ENCODE measurements at regions not wholly inside any gene's neighbourhood (a gene's known extent, or its start where the extent isn't known, plus 50 kb on each side); places are given as distances from the start of the nearest gene placed in this dataset.

DNA sequence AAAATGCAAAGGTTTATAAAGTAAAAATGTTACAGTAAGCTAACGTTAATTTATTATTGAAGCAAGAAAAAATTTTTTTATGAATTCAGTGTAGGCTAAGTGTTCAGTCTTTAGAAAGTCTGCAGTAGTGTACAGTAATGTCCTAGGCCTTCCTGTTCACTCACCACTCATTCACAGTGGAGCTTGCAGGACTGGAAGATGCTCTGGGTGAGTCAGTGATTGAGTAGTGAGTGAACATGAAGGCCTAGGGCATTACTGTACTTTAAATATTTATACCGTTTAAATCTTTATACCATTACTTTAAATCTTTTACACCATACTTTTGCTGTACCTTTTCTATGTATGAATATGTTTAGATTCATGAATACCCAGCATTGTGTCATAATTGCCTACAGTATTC is 120.3 kb upstream of the SLC38A4 start:
- Histone ChIP-seq H3K36me3 (ENCODE audit: control insufficient read depth, insufficient read depth, low read length) (no peaks in the 10 kb centered on the region), H3K4me3 (replicated peaks; ENCODE audit: low read depth, low read length) (no peak overlapping the region), H3K27me3 (replicated peaks; ENCODE audit: control insufficient read depth, insufficient read depth, low read length) (no peaks in the 10 kb centered on the region; the same call in 1 of the 2 replicates)
- TF ChIP-seq, protein P1, sequence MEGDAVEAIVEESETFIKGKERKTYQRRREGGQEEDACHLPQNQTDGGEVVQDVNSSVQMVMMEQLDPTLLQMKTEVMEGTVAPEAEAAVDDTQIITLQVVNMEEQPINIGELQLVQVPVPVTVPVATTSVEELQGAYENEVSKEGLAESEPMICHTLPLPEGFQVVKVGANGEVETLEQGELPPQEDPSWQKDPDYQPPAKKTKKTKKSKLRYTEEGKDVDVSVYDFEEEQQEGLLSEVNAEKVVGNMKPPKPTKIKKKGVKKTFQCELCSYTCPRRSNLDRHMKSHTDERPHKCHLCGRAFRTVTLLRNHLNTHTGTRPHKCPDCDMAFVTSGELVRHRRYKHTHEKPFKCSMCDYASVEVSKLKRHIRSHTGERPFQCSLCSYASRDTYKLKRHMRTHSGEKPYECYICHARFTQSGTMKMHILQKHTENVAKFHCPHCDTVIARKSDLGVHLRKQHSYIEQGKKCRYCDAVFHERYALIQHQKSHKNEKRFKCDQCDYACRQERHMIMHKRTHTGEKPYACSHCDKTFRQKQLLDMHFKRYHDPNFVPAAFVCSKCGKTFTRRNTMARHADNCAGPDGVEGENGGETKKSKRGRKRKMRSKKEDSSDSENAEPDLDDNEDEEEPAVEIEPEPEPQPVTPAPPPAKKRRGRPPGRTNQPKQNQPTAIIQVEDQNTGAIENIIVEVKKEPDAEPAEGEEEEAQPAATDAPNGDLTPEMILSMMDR (IDR thresholded peaks at IDR 0.05; ENCODE audit: insufficient read depth, low read length, poor library complexity, severe bottlenecking): no peak
- DNase-seq (ENCODE audit: extremely low read depth, insufficient read length): no peak

DNA sequence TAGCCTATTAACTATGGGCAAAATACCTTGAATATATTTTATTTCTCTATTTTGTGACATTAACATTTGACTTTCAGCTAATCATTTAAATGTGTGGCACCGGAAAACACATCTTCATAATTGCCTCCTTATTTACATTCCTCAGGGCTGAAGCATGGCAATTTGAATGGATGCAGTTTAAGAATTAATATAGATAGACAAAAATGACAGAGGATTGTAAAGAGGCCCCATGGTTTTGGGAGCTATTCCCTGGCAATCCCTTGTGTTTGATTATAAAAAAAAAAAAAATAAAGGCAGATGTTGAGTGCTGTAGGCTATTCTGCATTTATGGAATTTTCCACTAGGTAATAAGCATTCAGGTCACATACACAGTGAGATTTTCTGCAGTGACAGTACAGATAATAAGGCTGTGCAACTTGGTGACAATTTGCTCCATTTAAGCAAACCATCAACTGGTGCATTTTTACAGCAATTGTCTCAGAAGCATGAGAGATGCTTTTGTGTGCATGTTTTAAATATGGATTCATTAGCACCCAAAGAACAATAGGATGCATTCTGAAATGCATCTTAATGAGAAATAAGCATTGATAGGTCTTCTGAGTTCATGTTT is 123.2 kb upstream of the SLC38A4 start:
- Histone ChIP-seq H3K36me3 (ENCODE audit: control insufficient read depth, insufficient read depth, low read length) (no peaks in the 10 kb centered on the region), H3K27me3 (replicated peaks; ENCODE audit: control insufficient read depth, insufficient read depth, low read length) (no peaks in the 10 kb centered on the region; the same call in 1 of the 2 replicates), H3K4me3 (replicated peaks; ENCODE audit: low read depth, low read length) (no peak overlapping the region)
- TF ChIP-seq, protein P1 (IDR thresholded peaks at IDR 0.05; ENCODE audit: insufficient read depth, low read length, poor library complexity, severe bottlenecking): no peak
- no peak for DNase-seq (ENCODE audit: extremely low read depth, insufficient read length)

DNA sequence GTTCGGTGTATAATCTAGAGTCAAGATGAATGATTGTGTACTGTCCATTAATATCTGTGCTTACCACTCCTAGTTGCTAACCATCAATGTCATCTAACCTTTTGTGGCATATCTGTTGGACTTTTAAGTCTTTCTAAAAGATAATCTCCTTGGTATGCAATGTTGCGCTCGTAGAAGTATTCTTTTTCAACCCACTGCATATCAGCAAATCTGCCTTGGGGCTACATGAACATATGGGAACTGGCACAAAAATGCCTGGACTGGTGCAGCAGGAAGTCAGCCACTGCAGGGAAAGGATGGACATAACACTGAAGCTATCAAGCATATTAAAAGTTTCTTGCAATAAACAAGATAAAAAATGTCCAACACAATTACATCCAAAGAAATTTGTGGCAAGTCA is 124.3 kb upstream of the SLC38A4 start:
- TF ChIP-seq, protein P1 (IDR thresholded peaks at IDR 0.05; ENCODE audit: insufficient read depth, low read length, poor library complexity, severe bottlenecking): no peak
- DNase-seq (ENCODE audit: extremely low read depth, insufficient read length): no peak
- no peaks in the 10 kb centered on the region; the same call in 1 of the 2 replicates for H3K27me3 ChIP-seq (replicated peaks; ENCODE audit: control insufficient read depth, insufficient read depth, low read length)
- no peak overlapping the region for H3K4me3 ChIP-seq (replicated peaks; ENCODE audit: low read depth, low read length)
- no peaks in the 10 kb centered on the region for H3K36me3 ChIP-seq (ENCODE audit: control insufficient read depth, insufficient read depth, low read length)

DNA sequence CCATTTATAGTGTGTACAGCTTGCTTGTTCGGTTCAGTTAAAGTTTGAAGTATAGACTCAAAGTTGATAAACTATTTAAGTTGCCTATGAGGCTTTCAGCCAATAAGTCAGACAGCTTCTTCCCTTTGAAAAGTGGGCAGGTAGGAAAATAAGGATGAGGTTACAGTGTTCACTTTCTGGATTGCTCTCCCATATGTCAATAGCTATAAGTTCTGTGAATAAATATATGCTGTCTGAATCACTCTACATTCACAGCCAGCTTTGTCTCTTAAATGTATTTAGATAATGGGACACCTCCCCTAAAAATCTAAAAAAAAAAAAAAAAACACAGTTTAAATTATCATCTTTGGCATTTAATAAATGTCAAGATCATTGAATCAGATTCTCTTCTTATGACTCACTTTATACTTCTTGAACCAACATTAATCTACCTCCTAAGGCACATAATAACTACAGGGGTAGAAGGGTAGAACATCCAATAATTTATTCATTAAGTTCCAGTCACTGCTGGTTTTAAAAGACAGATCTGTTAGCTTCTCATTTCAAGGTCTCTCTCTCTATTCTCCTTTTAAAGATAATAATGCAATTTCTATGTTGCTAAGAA is 126.4 kb upstream of the PCED1B start:
- Histone ChIP-seq H3K4me3 (replicated peaks; ENCODE audit: low read depth, low read length) (no peak overlapping the region), H3K36me3 (ENCODE audit: control insufficient read depth, insufficient read depth, low read length) (no peaks in the 10 kb centered on the region), H3K27me3 (replicated peaks; ENCODE audit: control insufficient read depth, insufficient read depth, low read length) (no peaks in the 10 kb centered on the region; the same call in 1 of the 2 replicates)
- DNase-seq (ENCODE audit: extremely low read depth, insufficient read length): no peak
- TF ChIP-seq, protein P1 (IDR thresholded peaks at IDR 0.05; ENCODE audit: insufficient read depth, low read length, poor library complexity, severe bottlenecking): no peak

DNA sequence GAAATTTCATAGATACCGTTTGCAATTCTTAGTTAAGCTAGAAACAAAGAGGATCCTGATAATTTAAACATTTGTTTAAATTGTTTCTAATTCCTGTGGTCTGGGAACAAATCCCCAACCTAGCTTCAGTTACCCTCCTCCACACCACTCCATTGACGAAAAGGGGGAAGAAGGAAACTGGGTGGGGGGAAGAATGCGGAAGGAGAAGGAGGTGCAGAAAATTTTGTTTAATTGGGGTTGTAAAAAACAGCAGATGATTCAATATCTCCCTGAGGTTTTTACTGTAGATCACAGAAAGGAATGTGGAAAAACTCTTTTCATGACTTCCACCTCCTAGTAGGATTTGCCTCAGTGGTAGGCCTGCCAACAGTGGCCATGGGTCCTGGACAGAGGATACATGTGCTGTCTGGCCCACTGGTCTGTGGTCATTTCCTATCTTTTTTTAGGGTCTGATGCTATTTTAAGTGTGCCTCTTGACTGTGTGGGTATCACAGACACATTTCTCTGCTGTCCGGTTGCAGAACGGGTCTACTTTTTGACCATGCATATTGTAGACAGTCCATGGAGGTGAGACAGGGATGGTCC is 122.9 kb upstream of the PCED1B start:
- TF ChIP-seq, protein P1 (IDR thresholded peaks at IDR 0.05; ENCODE audit: insufficient read depth, low read length, poor library complexity, severe bottlenecking): no peak
- Histone ChIP-seq H3K36me3 (ENCODE audit: control insufficient read depth, insufficient read depth, low read length) (no peaks in the 10 kb centered on the region), H3K4me3 (replicated peaks; ENCODE audit: low read depth, low read length) (no peak overlapping the region), H3K27me3 (replicated peaks; ENCODE audit: control insufficient read depth, insufficient read depth, low read length) (no peaks in the 10 kb centered on the region)
- no peak for DNase-seq (ENCODE audit: extremely low read depth, insufficient read length)

Measured in GM06990 (cell line).